GM18951 (cell line): ENCODE measurements at regions not wholly inside any gene's neighbourhood (a gene's known extent, or its start where the extent isn't known, plus 50 kb on each side); places are given as distances from the start of the nearest gene placed in this dataset.

ENCODE experiments used
- POLR2A ChIP-seq: IDR thresholded peaks from 4 replicates; pipeline ENCODE4 v1.6.1; 2011; ENCODE audit warnings: mild to moderate bottlenecking; ENCODE audit not compliant: insufficient read length, insufficient read depth; ENCODE audit errors: extremely low read depth
- in situ Hi-C: fragments of 300-500 bp; cut with MboI; formaldehyde crosslinking; loops from one replicate; pipeline ENCODE4 v1.12.0; 2022; ENCODE audit warnings: low sequenced_read_pairs, mixed read lengths, inconsistent platforms; ENCODE audit not compliant: unreplicated experiment

GRCh38 chr6:132088150-132088549 is 137.0 kb upstream of the CCN2 start:
- in situ Hi-C loops = no loop called here
- no peak for TF ChIP-seq POLR2A

DNA sequence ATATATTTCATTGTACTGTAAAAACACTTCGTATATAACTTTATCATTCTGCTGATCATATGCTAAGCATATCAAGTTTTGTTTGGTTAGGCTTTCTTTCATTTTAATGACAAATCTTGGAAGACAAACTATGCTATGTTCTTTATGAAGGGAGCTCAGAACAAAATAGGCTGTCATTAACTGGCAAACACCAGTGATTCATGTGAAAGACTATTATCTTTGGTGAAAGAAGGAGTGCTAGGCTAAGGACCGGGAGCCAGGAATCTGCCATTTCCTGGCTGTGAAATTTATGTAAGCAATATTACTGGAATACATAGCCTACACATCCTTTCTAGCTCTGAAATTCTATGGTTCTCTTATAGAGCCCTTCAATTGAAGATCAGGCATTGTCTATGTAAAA is 136.2 kb upstream of the CCN2 start:
- in situ Hi-C loops = no loop called here
- no peak for TF ChIP-seq POLR2A

DNA sequence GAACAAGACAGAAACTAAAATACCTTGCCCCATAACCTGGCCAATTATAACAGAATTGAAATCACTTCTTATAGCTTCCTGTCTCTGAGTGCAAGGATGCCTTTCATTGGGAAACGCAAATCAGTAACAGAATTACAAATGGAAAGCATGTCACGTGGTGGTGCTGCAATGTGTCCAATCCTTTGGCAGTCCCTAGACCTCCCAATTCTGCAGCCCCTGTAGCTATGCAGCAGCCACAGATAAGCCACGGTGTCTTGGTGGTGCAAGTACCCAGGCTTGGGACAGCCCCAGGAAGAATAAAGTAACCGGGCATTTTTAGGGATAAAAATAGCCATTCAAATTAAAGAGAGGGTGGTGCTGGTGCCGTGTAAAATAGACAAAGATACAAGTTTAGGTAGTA is 134.6 kb upstream of the CCN2 start:
- TF ChIP-seq POLR2A = no peak
- in situ Hi-C loops = no loop called here

- TF ChIP-seq POLR2A = no peak
- in situ Hi-C loops = no loop called here
Measured at GRCh38 chr6:132084811-132085509, 133.8 kb upstream of the CCN2 start.

- in situ Hi-C loops = no loop called here
- TF ChIP-seq POLR2A = no peak
Measured at GRCh38 chr6:132082421-132082820, 131.2 kb upstream of the CCN2 start.

DNA sequence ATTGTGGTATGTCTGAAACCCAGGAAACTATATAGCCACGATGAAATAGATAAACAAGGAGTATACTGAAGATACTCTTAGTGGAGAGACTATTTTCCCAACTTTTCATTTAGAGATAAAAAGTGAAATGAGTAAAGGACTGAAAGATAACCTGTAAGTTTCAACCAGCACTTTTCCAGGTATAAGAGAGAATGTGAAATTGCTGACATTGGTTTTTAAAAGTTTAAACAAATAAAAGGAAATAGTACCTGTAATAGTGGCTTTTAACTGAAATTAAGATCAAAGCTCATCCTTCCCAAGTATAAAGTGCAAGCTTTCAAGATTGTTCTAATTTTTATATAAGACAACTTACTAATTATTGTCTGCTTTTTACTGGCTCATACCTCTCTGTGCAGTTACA is 130.2 kb upstream of the CCN2 start:
- in situ Hi-C loops = no loop called here
- TF ChIP-seq POLR2A = no peak

DNA sequence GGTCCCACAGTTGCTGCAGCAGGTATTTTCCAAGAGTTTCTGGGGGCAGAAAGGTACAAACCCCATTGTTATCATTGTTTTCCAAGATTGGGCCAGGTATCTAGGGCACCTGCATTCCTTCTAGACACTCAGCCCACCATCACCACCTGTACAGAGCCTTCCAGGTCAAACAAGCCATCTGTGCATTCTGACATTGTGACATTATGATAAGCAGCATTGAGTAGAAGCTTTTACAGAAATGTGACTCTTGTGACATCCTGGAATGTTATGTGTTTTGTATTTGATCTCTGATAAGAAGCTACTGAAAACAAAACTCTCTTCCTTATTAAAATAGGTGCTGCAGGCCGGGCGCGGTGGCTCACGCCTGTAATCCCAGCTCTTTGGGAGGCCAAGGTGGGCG is 128.1 kb upstream of the CCN2 start:
- no peak for TF ChIP-seq POLR2A
- in situ Hi-C loops = no loop called here

DNA sequence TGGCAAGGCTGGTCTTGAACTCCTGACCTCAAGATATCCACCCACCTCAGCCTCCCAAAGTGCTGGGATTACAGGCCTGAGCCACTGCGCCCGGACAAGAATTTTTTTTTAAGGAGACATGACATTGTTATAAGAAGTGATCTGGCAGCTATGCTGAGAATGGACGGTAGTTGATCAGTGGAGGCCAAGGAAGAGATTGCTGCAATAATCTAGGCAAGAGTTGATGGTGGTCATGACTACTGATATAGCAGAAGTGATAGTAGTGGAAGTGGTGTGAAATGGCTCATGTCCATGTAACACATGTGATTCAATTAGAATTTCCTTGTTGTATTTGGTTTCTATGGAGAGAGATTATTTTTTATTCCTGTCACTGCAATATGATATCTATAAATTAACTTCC is 125.3 kb upstream of the CCN2 start:
- TF ChIP-seq POLR2A = no peak
- in situ Hi-C loops = no loop called here

GRCh38 chr6:132072831-132073230 is 121.7 kb upstream of the CCN2 start:
- in situ Hi-C loops = no loop called here
- TF ChIP-seq POLR2A = no peak

GRCh38 chr6:132072271-132072670 is 121.1 kb upstream of the CCN2 start:
- in situ Hi-C loops = no loop called here
- no peak for TF ChIP-seq POLR2A

DNA sequence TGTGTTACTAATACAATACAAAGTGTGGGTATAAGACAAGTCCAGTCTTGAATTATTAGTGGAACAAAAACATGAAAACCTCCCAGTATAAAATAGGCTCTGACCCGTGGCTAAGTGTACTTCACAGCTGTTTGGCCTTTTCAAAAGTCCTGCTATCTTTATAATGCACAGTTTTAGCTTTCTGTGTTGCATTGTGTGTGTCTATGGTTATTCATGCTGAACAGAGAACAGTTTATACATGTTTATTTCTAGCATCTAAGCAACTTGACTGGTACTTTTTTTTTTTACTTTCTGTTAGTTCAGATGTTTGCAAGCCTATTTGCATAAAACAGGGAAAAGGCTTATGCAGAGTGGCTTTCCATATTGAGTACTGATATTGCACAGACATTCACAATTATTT is 119.2 kb upstream of the CCN2 start:
- TF ChIP-seq POLR2A = no peak
- in situ Hi-C loops = no loop called here

DNA sequence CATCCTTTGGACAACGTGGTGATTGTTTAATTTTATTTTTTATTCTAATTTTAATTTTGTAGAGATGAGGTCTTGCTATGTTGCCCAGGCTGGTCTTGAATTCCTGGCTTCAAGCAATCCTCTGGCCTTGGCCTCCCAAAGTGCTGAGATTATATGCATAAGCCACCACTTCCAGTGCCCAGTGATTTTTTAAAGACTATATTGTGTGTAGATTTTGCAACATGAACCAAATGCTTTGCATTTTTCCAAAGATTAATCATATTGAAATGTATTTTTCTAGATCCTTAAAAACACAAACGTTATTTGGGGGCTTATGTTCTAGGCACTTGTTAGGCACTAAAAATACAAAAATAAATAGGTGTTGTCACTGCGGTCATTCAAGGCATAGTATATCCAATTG is 117.6 kb upstream of the CCN2 start:
- no peak for TF ChIP-seq POLR2A
- in situ Hi-C loops = no loop called here

DNA sequence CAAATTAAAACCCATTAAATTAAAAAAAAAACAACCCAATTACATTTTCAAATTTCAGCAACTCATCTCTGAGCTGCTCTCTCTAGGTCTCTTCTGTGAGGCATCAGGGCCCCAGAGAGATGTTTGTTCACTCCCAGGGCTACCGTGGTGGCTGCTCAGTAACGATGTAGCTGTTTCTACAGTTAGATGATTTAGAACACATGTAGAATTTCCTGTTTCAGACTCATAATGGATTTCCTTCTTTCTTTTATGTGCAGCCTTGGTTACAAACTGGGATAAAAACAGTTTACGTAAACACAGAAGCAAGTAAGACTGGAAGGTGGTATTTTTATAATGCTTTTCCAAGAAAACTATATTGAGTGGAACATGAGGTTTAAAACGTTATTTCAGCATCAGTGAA is 116.1 kb upstream of the CCN2 start:
- TF ChIP-seq POLR2A = no peak
- in situ Hi-C loops = no loop called here

- in situ Hi-C loops = no loop called here
- no peak for TF ChIP-seq POLR2A
Measured at GRCh38 chr6:132065556-132065955, 114.4 kb upstream of the CCN2 start.

GRCh38 chr6:132063738-132064137 is 112.6 kb upstream of the CCN2 start:
- in situ Hi-C loops = no loop called here
- no peak for TF ChIP-seq POLR2A

- TF ChIP-seq POLR2A = no peak
- in situ Hi-C loops = no loop called here
Measured at GRCh38 chr6:132063204-132063603, 112.0 kb upstream of the CCN2 start.

- no peak for TF ChIP-seq POLR2A
- in situ Hi-C loops = no loop called here
Measured at GRCh38 chr6:132062626-132063025, 111.5 kb upstream of the CCN2 start.
